ENCODE measurements at regions not wholly inside any gene's neighbourhood (a gene's known extent, or its start where the extent isn't known, plus 50 kb on each side); places are given as distances from the start of the nearest gene placed in this dataset.

DNA sequence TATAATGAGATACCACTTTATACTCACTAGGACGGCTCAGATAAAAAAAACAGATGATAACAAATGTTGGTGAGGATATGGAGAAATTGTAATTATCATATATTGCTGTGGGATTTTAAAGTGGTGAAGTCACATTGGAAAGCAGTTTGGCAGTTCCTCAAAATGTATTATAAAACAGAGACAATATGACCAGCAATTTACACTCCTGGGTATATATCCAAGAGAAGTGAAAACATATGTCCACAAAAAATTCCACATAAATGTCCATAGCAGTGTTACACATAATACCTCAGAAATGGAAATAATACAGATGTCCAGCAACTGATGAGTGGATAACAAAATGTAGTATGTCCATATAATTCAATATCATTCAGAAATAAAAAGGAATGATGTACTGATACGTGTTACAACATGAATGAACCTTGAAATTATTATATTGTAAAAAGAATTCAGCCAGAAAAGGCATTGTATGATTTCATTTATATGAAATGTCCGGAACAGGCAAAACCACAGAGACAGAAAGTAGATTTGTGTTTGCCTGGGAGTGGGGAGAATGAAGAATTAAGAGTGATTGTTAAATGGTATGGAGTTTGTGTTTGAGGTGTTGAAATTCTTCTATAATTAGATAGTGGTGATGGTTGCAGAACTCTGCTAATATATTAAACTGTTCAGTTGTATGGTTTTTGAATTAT, 220.9 kb downstream of the SLC7A11 start:
- no peak for TF ChIP-seq CTCF (IDR thresholded peaks at IDR 0.05; ENCODE audit: low read depth, low read length)
- H3K27ac ChIP-seq (ENCODE audit: low read depth, low read length): no peak overlapping the region
- no peak overlapping the region for H3K4me3 ChIP-seq (ENCODE audit: low read depth, low read length)
- H3K27me3 ChIP-seq (ENCODE audit: control insufficient read depth, insufficient read depth, low read length): no peaks in the 10 kb centered on the region
- CTCF ChIA-PET: no interaction called here
- POLR2A ChIA-PET: no interaction called here
- H3K9me3 ChIP-seq (ENCODE audit: control insufficient read depth, insufficient read depth, low read length): peaks cover 3% of the 10 kb centered on the region
- no peak for DNase-seq (ENCODE audit: low read depth, low spot score)

DNA sequence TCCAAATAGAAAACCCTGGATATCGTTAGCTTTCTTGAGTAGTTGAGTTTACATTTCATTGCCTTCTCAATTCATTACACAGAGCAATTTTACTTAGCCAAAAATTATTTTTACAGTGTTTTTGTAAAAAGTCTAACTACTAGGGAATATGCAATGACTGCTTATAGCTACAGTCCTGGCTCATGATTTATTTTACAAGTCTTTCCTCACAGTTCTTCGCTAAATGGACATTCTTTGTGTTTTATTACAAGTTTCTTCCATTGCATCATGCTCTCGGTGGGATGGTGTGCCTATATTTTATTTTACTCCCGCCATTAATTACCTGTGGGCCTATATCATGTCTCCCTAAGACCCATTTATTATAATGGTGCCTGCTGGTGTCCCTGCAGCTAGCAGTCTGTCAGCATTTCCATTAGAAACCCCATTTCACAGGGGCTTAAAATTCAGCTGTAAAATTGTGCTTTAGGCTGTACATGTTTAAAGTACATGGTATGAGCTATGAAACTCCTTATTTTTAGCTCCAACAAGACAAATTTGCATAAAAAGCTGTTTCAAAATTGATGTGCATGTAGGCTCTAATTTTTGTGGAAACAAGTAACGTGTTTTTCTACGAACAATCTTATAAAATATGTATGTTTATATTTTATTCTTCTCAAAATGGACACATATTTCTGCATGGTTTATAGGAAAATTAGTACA, 227.4 kb downstream of the SLC7A11 start:
- no peak for TF ChIP-seq CTCF (IDR thresholded peaks at IDR 0.05; ENCODE audit: low read depth, low read length)
- no peak overlapping the region for H3K4me3 ChIP-seq (ENCODE audit: low read depth, low read length)
- POLR2A ChIA-PET: no interaction called here
- H3K27ac ChIP-seq (ENCODE audit: low read depth, low read length): no peak overlapping the region
- DNase-seq (ENCODE audit: low read depth, low spot score): no peak
- CTCF ChIA-PET: interaction anchor here (1.3 kb wide), 1 partner anchor 21 kb away, joined by 3 read pairs; no protein-coding TSS in a partner anchor
- H3K9me3 ChIP-seq (ENCODE audit: control insufficient read depth, insufficient read depth, low read length): peaks cover 3% of the 10 kb centered on the region
- H3K27me3 ChIP-seq (ENCODE audit: control insufficient read depth, insufficient read depth, low read length): no peaks in the 10 kb centered on the region

DNA sequence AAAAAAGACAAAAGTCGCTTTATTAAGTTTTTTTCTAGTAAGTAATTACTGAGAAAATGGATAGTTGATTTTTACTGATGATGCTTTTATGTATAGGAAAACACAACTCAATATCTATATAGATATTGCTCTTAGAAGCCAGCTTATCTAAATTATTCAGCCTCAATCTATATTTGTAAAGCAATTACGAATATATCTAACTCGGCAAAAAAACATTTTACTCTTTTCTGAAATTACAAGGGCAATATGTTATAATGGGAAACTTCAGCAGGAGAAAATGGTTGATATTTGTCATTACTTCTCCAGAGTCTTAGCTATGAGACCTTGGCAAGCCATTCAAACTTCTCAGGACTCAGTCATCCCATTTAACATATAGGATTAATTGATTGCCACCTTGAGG, 228.5 kb downstream of the SLC7A11 start:
- no peak for TF ChIP-seq CTCF (IDR thresholded peaks at IDR 0.05; ENCODE audit: low read depth, low read length)
- Histone ChIP-seq H3K27me3 (ENCODE audit: control insufficient read depth, insufficient read depth, low read length) (no peaks in the 10 kb centered on the region), H3K27ac (ENCODE audit: low read depth, low read length) (no peak overlapping the region), H3K4me3 (ENCODE audit: low read depth, low read length) (no peak overlapping the region), H3K9me3 (ENCODE audit: control insufficient read depth, insufficient read depth, low read length) (peaks cover under 1% of the 10 kb centered on the region; the same call in 1 of the 2 replicates)
- DNase-seq (ENCODE audit: low read depth, low spot score): no peak
- POLR2A ChIA-PET: no interaction called here
- CTCF ChIA-PET: interaction anchor here (0.8 to 1.1 kb wide), 2 partner anchors 22 to 77 kb away, joined by 3 read pairs; no protein-coding TSS in a partner anchor

DNA sequence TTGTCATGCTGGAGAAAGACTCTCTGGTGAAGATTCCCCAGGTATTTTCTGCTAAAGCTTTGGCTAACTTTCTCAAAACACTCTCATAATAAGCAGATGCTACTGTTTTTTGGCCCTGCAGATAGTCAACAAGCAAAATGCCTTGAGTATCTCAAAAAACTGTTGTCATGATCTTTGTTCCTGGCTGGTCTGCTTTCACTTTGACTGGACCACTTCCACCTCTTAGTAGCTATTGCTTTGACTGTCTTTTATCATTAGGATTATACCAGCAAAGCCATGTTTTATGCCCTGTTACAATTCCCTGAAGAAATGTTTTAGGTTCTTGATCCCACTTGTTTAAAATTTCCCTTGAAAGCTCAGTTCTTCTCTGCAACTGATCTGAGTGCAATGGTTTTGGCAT, 231.5 kb downstream of the SLC7A11 start:
- H3K4me3 ChIP-seq (ENCODE audit: low read depth, low read length): no peak overlapping the region
- no peak for TF ChIP-seq CTCF (IDR thresholded peaks at IDR 0.05; ENCODE audit: low read depth, low read length)
- DNase-seq (ENCODE audit: low read depth, low spot score): no peak
- no peaks in the 10 kb centered on the region for H3K9me3 ChIP-seq (ENCODE audit: control insufficient read depth, insufficient read depth, low read length)
- H3K27me3 ChIP-seq (ENCODE audit: control insufficient read depth, insufficient read depth, low read length): no peaks in the 10 kb centered on the region
- ChIA-PET CTCF (interaction anchor here (0.9 kb wide), 1 partner anchor 190 kb away, joined by 3 read pairs; no protein-coding TSS in a partner anchor), POLR2A (no interaction called here)
- no peak overlapping the region for H3K27ac ChIP-seq (ENCODE audit: low read depth, low read length)

- Histone ChIP-seq H3K4me3 (ENCODE audit: low read depth, low read length) (no peak overlapping the region), H3K27me3 (ENCODE audit: control insufficient read depth, insufficient read depth, low read length) (no peaks in the 10 kb centered on the region), H3K27ac (ENCODE audit: low read depth, low read length) (no peak overlapping the region), H3K9me3 (ENCODE audit: control insufficient read depth, insufficient read depth, low read length) (no peaks in the 10 kb centered on the region)
- CTCF ChIA-PET: no interaction called here
- POLR2A ChIA-PET: interaction anchor here (0.6 kb wide), 1 partner anchor 31 kb away, joined by 3 read pairs; no protein-coding TSS in a partner anchor
- TF ChIP-seq CTCF (IDR thresholded peaks at IDR 0.05; ENCODE audit: low read depth, low read length): peak; percentile 44
- DNase-seq (ENCODE audit: low read depth, low spot score): no peak
These were observed 234.6 kb downstream of the SLC7A11 start for GRCh38 chr4:138007572-138007971.
